Liver (tissue), 3 donors: ENCODE measurements at regions not wholly inside any gene's neighbourhood (a gene's known extent, or its start where the extent isn't known, plus 50 kb on each side); places are given as distances from the start of the nearest gene placed in this dataset.

Experiments
- FOXA1 ChIP-seq: IDR thresholded peaks from 2 replicates; pipeline ENCODE4 v1.6.1; 2016; ENCODE audit warnings: antibody characterized with exemption
- GABPA ChIP-seq, 2 donors: IDR thresholded peaks in 1 of 2; conservative IDR thresholded peaks in 1 of 2; 2 replicates each; pipeline ENCODE4 v1.6.1; 2016; ENCODE audit warnings: antibody characterized with exemption in 2 of 2, mild to moderate bottlenecking in 1 of 2, moderate library complexity in 1 of 2
- JUND ChIP-seq, 2 donors: IDR thresholded peaks; 2 replicates each; pipeline ENCODE4 v1.6.1; 2016; ENCODE audit warnings: antibody characterized with exemption in 2 of 2
- REST ChIP-seq: IDR thresholded peaks from 2 replicates; pipeline ENCODE4 v1.6.1; 2016; ENCODE audit warnings: antibody characterized with exemption, mild to moderate bottlenecking
- RXRA ChIP-seq, 2 donors: IDR thresholded peaks; 2 replicates each; pipeline ENCODE4 v1.6.1; 2017 to 2018; ENCODE audit warnings: antibody characterized with exemption in 2 of 2, mild to moderate bottlenecking in 1 of 2
- TF ChIP-seq, protein P1 (sequence below): fragments of 150-350 bp; IDR thresholded peaks from 2 replicates; pipeline ENCODE4 v1.5.1; 2017; ENCODE audit warnings: improper control_type of control experiment, low read depth, low read length; ENCODE audit not compliant: missing input control
- donor health status: healthy.
- donor health status: healthy.

- TF ChIP-seq GABPA (IDR thresholded peaks at IDR 0.05 in 1 of 2, conservative IDR thresholded peaks at IDR 0.05 in 1 of 2) = no peak
- TF ChIP-seq, protein P1, sequence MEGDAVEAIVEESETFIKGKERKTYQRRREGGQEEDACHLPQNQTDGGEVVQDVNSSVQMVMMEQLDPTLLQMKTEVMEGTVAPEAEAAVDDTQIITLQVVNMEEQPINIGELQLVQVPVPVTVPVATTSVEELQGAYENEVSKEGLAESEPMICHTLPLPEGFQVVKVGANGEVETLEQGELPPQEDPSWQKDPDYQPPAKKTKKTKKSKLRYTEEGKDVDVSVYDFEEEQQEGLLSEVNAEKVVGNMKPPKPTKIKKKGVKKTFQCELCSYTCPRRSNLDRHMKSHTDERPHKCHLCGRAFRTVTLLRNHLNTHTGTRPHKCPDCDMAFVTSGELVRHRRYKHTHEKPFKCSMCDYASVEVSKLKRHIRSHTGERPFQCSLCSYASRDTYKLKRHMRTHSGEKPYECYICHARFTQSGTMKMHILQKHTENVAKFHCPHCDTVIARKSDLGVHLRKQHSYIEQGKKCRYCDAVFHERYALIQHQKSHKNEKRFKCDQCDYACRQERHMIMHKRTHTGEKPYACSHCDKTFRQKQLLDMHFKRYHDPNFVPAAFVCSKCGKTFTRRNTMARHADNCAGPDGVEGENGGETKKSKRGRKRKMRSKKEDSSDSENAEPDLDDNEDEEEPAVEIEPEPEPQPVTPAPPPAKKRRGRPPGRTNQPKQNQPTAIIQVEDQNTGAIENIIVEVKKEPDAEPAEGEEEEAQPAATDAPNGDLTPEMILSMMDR = no peak
- no peak for TF ChIP-seq REST
- TF ChIP-seq RXRA (IDR thresholded peaks at IDR 0.05) = no peak
- no peak for TF ChIP-seq FOXA1
- TF ChIP-seq JUND (IDR thresholded peaks at IDR 0.05) = no peak
Observed at GRCh38 chr4:67401902-67402301, 143.4 kb downstream of the CENPC start.
